GM19035 (cell line): ENCODE measurements at regions not wholly inside any gene's neighbourhood (a gene's known extent, or its start where the extent isn't known, plus 50 kb on each side); places are given as distances from the start of the nearest gene placed in this dataset.

Experiments
- ATAC-seq: cut with Tn5 transposase; IDR thresholded peaks from one replicate; pipeline ENCODE4 v1.9.1; 2021; ENCODE audit not compliant: unreplicated experiment

DNA sequence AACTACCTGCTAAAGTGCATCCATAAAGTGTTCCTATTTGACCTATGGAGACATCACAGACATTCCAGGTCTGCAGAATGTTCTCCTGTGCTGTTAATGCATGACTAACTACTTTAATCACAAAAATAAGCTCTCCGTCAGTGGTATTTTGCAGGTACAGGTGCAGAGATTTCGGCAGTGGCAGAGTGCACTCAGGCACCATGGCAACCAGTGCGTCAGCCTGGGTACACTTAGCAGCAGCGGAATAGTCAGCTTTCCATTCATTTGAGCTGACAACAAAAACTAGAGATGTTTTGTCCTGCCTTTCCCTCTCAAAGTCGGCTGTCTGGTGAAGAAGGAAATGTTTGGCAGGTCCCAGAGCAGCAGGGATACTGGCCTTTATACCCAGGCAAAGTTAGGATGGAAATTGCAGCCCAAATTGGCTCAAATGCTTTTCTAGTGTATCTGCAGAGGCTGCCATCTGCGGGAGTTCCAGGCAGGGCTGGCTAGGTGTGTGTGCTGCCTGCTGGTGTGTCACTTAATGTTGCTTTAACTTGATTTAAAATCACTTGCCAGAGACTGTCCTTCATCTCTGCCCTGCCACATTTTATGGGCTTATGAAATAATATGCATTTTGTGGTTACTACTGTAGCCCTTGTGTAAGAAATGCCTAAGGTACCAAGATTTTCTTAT, 195.8 kb downstream of the RAP2A start:
- ATAC-seq, result no peak

DNA sequence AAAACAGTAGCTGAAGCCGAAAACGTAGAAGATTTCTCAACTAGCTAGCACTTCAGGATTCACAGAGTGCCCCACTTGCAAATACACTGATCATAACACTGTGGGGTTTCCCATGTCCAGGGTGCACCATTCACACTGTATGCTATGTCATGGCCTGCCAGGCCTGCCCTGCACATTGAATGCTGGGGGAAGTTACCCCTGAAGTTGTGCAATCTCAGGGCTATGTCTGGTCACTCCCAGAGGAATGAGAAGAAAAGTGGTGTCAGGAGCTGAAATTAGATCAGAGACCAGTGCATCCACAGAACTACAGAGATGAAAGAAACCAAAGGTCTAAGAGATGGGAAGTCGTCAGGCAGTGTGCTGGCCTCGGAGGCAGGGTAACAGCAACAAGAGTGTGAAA, 196.8 kb downstream of the RAP2A start:
- no peak for ATAC-seq

DNA sequence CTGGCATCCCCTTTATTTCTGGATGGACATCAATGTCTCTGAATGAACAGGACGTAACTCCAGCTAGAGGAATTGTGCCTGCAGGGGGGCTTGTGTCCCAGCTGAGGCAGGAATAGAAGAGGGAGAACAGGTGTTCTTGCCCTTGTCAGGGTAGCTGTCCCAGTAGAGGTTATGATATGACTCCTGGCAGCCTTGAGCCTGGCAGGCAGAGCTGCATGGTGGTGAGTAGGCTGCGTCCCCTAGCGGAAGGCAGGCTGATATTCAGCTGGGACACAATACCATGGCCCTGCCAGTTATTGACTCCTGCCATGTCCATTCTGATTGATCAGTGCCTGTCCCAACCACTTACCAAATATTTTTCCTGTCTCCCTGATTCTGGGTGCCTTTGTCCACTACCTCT, 197.2 kb downstream of the RAP2A start:
- ATAC-seq, result no peak

DNA sequence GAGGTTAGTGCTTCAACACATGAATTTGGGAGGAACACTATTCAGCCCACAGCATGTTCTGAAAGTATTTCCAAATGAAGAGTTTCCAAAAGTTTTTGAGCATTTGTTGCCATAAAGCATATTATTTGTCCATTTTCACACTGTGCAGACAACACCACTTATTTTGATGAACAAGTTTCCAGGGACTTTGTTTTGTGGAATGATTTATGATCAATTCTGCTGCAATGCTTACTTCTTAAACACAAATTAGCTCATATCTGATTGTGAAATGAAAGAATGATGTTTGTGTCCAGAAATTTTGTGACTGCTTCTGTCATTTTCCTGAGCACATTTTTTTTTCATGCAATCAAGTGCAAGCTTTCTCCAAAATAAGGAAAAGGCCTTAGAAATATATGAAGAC, 205.3 kb downstream of the RAP2A start:
- ATAC-seq, result no peak

DNA sequence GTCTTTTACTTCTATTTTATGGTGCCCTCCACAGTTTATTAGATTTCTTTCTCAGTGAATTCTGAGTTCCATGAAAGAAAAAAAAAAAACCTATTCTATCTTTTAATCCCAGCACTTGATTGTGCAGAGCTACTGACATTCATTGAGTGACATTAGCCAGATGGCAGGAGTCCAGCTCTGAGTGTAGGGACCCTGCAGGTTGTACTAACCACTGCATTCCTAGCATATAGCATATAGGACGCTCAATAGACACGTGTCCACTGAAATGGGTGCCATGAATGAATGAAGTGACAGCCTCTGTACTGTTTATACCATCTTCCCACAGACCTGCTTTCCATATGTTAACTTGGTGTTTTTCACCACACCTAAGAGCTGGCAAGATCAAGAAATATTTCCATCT, 206.3 kb downstream of the RAP2A start:
- ATAC-seq, result no peak

DNA sequence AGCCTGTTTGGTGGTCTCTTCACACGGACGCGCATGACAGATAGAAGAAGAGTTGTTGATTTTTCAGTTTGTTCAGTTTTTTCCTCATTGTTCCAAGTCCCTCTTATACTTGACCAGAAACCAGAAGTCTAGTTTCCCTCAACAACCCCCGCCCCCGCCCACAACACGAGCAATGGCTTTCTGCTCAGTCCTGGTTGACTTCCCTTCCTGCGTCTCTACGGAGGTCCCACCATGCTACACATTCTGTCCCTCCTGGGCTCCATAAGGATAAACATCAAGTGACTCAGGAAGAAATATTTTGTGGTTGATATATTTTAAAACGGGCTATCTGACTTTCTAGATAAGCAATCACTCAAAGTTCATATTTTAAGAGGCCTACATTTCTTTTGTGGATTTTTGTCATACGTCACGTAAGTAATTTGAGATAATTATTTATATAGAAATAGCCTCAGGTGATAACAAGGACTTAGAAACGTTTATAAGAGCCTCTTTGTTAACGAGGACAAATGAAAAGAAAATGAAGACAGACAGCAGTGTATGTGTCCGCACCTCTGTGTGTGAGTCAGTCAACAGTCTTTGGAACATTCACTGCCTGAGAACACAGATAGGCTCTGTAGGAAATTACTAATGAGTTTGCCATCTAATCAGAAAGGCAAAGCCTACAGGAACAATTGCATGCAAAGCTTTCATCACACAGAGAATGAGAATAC, 214.4 kb downstream of the RAP2A start:
- no peak for ATAC-seq

DNA sequence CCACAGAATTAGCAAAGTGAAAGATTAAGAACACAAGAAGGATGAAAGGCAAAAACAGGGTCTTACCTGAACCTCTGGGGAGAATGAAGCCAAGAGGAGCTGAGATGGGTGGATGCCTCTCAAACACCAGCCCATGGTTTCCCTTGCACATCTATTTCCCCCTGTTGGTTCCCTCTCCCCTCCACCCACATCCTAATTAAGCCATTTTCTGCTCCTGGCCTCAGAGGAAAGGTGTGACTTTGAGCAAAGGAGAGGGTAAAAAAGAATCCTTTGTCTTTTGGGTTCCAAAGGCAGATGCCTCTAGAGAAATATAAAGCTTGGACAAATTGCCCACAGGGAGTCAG, 214.9 kb downstream of the RAP2A start:
- ATAC-seq, result no peak

DNA sequence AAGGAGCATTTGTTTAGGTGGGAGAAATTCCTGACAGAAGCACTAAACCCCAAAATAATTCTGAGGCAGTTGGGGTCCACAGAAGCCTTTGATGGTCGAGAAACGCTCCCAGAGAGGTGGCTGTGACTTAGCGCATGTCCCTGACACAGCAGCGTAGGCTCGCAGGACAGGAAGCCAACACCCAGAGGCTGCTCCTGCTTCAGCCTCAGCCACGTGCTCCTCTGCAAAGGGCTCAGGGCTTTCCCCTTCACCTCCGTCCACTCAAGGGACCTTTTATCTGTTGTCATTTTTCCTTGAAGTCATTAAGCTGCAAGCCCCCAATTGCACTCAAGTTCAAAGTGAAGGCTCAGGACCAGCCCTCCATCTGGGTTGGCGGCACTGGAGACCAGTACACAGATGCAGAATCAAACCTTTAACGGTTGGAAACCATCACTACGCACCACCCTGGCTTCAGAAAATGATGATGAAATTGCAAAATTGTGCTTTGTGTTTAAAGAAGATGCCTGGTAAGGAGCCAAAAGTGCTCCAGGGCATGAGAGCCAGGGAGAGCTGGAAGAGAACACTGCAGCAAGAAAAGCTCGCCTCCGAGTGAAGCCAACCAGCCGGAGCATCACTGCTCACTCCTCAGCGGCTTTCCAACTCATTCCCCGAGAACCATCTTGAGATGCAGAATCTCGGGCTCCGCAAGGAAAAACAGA, 219.6 kb downstream of the RAP2A start:
- no peak for ATAC-seq

DNA sequence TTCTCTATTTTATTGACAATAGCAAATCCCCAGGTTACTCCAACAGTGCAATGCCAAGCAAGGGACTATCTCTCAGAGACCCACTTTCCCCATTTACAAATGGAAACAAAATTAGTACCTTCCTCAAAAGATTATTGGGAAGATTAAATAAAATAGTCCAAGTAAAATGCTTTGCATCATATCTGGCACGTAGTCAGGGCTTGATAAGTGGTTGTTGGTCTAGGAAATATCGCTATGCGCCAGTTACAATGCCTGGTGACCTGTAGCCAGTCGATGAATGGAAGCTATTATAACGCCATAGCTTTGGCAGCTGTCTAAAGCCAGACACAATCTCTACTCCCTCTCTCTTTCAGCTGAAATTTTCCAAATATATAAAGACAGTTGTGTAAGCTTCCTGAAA, 220.3 kb downstream of the RAP2A start:
- ATAC-seq, result no peak

DNA sequence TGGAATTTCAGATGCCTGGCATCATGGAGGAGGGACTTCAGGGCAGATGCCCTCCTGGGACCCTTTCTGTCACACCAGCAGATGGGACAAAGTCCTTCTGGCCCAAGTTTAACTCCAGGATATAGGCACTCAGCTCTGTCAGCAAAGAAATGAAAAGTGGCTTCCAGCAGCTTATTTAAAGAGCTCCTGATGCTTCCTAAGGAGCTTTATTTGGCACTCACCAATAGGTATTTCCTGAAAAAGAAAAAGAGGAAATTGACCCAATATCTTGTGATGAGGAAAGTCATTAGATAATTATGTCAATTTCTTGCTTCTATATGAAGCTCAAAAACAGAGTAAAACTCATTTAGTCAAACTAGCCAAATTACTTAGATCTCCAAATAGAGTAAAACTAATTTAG, 224.6 kb downstream of the RAP2A start:
- ATAC-seq, result no peak

DNA sequence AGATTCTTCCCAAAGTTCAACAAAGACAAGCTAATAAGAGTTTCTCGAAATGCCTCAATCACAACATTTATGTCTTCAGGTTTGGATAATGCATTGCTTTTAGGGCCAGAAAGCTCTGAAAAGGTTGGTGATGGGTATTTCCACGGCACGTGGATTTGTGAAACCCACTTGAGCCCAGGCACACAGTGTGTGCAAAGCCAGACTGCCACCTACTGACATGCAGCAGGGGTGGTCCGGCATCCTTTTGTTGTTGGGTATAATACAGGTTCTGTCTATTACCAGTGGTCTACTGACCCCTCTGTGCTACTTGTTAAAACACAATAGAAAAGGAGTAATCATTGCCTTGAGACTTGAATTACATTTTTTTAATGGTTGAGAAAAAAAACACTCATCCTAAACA, 225.6 kb downstream of the RAP2A start:
- no peak for ATAC-seq

DNA sequence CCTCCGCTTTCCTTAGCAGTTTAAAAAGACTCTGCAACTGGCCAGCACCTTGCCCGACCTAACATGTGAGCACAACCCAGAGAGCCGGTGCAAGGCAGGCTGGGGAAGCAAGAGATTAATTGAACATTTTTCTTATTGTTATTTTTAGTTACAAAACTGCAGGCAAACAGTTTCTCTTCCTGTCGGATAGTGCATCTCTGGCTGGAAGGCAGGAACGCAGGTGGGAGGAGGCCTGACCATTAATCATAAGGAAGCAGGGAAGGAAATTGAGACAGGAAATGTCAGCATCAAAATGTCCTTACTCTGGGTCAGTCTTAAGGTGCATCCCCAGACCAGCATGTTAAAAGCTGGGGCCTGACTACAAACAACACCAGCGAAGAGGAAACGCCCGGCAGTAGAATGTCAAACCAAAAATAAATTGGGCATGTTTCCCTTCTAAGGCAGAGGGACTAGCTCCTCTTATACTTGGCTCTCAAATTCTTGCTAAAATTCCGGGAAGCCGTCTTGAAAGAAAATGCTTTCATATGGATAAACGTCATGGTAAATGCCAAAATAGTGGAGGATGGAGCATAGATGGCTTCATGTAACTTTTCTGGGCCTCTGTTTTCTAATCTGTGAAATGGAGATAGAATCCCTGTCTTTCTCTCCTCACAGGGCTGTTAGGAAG, 226.8 kb downstream of the RAP2A start:
- no peak for ATAC-seq

DNA sequence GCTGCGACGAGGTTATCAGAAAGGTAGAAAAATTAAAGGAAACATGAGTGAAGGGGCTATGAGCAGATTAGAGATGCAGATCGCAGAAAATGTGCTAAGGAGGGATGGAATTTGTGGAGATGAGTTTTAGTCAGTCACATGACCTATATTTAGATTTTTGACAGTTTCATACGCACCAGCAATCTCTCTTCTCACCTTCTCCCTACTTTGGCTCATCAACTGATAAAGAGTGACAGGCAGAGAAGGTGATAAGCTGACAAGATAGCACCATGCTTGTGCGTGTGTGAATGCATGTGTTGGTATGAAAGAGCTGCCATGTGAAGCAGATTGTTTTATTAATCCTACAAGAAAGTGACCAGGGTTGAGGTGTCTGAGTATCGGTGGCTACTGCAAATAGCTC, 252.6 kb downstream of the RAP2A start:
- no peak for ATAC-seq

DNA sequence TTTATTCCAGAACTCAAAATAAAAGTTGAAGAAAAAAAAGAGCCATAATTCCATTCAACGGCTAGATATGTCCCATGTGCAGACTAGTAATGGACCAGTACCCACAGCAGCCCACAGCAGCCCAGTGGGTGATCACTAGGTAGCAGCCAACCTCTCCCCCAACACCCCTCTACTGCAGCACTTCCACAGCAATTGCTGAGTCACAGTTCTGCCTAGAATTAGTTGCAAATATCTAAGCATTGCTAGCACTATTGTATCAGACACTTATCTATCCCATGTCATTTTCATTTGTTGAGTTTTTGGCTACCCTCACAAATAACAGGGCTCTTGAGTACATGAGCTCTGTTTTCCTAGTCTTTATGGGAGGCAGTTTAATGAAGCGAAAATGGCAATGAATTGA, 258.7 kb downstream of the RAP2A start:
- no peak for ATAC-seq

DNA sequence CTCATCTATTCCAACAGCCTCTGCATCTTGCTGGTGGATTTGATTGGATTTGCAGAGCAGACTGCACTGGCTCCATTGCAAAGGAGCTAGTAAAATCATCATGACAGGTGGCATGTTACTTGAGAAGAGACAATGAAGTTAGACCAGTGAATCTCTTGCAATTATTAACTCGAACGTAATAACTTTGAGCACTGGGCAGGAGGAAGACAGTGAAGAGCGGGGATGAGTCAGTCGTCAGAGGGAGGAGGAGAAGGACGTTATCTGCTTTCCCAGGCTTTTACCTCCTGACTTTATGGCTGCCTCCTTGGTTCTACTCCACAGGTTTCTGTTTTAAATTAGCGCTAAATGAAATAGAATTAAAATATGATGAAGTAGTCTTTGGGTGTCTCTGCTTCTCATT, 257.8 kb upstream of the IPO5 start:
- ATAC-seq, result no peak

DNA sequence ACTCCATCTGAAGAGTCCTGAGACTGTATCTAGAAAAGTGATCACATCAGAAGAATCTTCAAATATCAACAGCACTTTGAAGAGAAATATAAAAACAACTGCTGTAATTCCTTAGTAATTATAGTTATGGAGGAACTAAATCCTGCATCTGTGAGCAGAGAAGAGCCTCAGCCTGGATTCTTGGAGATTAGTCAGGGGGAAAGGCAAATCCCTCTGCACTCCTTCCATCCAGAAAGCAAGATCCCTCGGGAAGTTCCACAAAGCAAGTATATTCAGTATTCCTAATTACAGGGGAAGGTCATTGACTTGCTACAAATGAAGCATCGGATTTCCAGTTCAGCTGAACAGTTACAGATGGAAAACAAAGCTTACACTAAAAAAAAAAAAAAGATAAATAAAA, 256.6 kb upstream of the IPO5 start:
- ATAC-seq, result no peak

DNA sequence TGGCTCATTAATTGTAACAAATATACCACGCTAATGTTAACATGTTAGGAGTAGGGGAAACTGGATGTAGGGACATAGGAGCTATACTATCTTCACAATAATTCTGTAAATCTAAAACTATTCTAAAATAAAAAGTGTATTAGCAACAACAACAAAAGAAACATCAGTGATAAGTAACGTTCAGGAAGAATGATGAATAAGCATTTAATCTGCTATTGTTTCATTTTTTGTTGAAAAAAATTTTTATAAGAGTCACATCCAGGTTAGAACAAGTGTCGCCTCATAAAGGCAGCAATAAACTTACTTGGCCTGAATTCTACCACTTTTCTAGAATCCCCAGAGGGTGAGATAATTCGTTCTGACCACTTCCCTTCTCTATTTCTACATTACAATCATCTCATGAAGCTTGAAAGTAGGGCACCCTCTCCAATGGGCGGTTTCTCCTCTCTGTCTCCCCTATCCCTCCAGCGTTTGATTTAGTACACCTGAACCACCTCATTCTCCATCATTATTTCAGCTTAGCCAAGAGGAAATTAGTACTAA, 253.1 kb upstream of the IPO5 start:
- ATAC-seq, result no peak

DNA sequence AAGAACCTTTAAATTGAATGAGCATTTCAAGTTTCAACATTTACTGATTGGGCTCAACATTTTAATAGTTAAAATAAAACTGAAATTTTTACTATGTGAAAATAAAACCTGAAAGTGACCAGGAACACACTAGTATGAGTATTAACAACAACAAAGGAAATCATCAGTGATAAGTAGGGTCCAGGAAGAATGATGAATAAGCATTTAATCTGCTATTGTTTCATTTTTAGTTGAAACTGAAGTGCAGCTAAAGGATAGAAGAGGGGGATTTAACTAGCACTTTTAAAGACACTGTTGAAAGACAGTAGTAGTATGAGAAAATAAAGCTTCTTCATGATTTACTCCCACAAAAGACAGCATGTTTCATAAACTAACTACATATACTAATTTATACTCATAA, 250.9 kb upstream of the IPO5 start:
- no peak for ATAC-seq

DNA sequence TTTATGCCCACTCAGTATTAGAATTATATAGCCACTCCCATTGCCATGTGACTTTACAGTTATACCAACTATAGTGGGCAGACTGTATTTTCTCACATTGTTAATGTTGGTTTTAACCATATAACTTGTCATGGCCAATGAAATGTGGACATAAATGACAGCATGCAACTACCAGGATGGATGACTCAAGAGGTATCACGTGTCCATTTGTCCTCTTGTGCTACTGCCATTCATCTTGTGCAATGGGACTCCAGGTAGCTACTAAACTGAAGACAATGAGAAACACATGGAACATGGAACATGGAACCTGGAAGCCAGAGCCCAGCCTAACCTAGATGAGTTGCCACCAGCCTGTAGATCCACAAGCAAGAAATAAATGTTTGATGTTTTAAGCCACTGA, 242.7 kb upstream of the IPO5 start:
- no peak for ATAC-seq

DNA sequence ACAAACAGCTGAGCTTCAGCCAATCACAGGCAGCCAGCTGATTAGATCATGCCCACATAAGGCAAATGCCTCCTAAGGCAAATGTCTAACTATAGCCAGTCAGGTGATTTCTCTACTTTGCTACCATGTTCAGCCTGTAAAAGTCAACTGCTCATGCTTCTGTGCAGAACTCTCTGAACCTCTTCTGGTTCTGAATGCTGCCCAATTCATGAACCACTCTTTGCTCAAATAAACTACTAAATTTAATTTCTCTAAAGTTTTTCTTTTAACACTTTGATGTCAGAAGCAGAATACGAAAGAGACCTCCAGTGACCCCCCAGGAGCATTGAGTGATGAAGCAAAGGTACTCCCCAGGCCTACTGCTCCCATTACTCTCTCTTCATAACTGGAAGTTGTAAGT, 240.7 kb upstream of the IPO5 start:
- ATAC-seq, result no peak

DNA sequence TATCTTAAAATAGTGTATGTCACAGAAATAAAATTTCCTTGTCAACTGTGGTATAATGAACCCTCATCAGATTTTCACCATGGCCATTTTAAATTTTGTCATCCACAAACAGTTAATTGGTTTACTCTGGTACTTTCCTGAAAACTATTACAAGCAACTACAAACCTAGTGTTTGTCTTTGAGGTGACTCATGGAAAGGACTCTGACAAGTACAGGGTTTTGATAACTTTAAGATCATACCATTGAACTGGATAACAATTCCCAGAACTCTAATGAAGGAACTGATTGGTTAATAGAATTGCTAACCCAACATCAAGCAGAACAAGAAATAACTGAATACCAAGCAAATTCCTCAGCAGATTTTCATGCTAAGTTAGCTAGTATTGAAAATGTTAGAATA, 237.7 kb upstream of the IPO5 start:
- no peak for ATAC-seq

DNA sequence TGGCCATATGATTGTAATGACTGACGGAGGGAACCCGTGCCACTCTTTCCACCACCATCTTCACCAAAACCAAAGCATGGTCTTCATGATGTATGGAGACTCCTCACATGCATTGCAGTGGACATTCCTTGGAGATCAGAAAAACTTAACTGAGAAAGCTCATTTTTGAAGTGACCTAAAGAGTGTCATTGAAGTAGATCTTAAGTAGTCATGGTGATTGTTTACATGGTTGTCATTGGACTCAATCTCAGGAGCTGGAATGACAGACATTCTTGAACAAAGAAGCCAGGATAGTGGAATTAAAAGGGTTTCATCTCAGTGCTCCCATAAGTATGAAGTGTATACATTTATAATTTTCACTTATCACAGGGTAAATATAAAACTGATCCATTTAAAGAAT, 236.7 kb upstream of the IPO5 start:
- no peak for ATAC-seq
